Hindlimb muscle (tissue), 1 donor: ENCODE measurements at regions not wholly inside any gene's neighbourhood (a gene's known extent, or its start where the extent isn't known, plus 50 kb on each side); places are given as distances from the start of the nearest gene placed in this dataset.
"Not testable (repeated sequence)": the region's sequence is repeated elsewhere in the genome, so short reads cannot be mapped to it uniquely, and the experiment has no call there.

Experiments
- DNase-seq: peaks from one replicate; pipeline ENCODE4 v3.0.0-alpha.2; 2013

DNA sequence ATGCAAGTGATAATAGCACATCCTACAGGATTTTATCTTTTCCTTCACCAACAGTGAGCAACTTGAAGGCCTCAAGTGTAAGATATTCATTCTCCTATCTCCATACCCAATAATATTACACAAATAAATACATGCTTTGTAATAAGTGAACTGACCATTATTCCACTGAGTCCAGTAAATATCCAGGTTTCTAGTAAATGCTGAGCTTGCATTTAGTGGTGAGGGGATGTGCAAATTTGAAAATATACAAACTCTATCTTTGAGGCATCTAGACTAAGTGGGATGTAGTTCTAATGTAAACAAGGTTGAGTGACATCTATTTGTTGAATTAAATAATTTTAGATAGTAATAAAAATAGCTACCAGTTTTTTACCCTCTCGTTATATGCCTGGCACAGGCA lies 587.6 kb upstream of the IL12A start:
- no peak for DNase-seq

DNA sequence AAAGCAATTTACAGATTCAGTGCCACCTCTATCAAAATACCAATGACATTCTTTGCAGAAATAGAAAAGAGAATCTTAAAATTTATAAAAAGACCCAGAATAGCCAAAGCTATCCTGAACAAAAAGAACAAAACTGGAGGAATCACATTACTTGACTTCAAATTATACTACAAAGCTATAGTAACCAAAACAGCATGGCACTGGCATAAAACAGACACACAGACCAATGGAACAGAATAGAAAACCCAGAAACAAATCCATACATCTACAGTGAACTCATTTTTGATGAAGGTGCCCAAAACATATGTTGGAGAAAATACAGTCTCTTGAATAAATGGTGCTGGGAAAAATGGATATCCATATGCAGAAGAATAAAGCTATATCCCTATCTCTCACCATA lies 578.9 kb upstream of the IL12A start:
- not testable (repeated sequence) for DNase-seq

DNA sequence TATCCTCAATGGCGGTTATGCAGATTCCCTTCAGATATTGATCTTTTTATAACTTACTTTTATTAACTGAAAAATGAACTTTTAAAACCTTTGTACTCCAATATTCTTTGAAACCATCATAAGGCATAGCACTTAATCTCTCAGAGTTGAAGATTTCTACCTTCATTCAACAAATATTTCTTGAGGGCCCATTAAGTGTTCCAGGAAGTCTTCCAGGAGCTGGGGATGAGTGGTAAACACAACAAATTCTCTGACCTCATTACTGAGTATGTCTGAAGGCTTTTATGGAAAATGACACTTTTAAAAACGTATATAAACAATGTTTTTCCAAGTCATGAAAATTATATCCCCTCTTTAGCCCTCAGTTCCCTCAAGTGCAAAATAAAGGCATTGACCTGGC lies 575.3 kb upstream of the IL12A start:
- DNase-seq: no peak

DNA sequence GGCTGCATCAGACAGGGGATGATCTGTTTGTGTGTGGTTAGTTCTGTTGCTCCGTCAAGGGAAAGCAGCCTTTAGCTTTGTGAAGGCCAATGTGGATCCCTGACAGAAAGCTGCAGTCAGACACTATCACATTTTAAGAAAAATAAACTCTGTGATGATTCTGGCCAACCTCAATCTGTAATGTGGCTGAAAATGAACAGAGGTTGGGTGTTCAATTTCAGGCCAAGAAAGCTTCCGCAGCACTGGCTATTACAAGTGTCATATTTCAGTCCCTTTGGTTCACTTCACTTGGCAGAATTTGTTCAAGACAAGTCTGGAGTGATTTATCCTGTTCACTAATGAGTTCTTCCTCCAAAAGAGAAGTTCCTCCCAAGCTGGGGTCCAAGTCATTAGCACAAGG lies 571.8 kb upstream of the IL12A start:
- DNase-seq: peak; percentile 4

DNA sequence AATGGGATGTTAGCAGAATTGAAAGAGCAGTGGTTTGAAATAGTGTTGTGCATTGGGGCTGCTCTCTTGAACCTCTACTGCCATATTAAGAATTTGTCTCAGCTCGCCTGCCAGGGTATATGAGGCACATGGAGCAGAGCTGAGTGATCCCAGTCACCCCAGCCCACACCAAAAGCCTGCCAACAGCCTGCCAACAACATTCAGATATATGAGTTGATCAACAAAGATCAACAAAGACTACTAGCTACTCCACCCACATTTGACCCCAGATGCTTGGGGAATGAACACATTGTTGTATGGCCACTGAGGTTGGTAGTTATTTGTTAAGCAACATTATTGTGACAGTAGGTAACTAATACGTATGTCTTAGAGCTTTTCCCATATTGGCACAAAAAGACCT lies 570.9 kb upstream of the IL12A start:
- no peak for DNase-seq

DNA sequence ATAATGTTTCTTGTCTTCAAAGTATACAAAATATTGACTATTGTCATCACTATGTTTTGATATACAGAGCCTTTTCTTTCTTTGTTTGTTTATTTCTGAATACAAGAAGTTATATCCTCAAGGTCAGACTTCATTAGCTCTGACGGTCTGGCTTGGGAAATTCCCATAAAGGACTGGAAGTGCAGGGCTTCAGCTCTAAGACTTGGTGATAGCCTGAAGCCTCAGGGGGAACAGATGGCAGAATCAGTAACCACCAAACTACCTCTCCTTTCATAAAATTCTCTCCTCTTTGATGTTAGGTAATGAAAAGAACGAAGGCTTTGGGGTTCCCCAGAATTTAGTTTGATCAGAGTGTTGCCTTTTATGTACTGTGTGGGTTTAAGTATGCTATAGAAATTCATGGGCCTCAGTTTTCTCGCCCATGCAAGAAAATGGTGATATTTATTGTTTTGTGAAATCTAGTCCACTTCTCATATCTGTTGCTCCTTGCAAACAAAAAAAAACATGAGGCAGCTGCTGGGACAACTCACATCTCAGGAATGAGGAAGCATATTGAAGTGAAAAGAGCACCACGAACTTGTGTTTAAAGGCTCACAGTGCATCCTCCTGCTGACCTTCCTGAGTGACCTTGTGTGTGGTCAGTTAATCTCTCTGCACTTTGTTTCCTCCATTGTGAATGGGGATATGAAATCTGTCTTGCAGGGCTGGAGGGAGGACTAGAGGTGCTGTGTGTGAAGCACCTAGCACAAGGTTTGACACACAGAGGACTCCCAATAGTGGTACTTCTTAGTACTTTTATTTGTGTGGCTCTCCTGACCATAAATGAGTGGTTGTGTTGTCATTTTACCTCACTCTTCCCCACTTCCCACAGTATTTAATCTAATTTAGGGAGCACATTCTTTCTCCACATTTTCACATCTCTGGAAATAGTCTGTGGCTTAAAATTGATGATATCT lies 569.8 kb upstream of the IL12A start:
- no peak for DNase-seq

DNA sequence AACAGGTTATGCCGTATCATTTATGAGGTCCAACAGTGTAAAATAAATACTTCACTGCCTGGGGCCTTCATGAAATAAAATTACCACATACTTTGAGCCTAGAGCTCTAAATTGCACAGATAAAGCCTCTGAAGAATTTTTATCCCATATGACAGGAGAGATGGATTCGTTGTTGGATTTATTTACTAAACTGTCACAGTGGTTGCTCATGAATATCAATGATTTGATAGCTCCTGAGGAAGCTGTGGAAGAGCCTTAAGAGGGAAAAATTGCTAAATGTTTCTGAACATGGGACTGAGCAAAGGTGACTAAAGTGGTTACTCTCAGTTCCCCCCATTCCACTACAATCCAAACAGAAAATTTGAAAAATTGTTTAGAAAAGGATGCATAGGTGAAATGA lies 558.9 kb upstream of the IL12A start:
- no peak for DNase-seq

DNA sequence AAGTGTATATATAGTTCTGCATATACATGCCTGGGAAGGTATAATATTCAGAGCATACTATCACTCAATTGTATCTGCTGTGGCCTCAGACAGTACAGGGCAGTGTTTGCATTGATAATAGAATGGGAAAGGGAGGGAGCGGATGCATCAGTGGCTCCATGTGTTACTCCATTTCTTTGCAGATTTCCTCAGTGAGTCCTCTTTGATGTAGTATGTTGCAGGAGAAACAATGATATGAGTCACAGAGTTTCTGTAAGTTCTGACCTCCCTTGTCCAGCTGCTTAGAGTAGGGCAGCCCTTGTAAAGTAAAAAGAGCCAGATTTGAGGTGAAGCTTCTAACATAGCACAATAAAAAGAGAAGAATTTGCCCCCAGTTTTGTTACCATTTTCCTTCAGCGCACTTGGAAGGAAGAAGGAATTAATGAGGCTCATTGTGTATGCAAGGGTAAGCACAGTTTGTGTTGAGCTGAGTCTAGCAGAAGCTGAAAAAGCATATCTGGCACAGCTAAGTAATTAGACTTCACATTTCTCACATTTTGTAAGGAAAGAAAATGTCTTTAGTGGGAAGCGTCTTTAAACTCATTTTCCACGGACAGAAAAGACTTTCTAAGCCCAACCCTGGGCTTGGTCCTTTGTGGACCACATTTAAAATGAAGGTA lies 555.8 kb upstream of the IL12A start:
- DNase-seq: no peak

DNA sequence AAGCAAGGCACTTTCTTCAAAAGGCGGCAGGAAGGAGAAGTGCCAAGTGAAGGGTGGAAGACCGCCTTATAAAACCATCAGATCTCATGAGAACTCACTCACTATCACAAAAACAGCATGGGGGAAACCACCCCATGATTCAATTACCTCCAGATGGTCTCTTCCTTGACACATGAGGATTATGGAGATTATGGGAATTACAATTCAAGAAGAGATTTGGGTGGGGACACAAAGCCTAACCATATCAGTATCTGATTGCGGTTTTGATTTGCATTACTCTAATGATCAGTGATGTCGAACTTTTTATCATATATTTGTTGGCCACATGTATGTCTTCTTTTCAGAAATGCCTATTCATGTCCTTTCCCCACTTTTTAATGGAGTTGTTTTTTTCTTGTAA lies 549.3 kb upstream of the IL12A start:
- no peak for DNase-seq

DNA sequence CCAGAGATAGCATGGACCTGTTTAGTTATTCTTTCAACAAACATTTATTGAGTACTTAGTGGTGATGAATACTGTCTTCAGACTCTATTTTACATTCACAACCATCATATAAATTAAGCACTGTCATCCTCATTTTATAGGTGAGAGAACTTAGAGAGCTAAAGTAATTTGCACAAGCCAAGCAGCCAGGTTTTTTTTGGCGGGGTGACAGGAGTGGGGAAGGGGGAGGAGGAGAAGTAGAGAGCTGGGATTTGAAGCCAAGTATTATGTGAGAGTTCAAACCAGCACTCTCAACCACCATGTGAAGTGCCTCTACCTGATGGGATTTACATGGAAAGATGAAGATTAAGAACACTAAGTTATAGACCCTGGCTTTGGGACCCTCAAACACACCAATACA lies 547.4 kb upstream of the IL12A start:
- no peak for DNase-seq

DNA sequence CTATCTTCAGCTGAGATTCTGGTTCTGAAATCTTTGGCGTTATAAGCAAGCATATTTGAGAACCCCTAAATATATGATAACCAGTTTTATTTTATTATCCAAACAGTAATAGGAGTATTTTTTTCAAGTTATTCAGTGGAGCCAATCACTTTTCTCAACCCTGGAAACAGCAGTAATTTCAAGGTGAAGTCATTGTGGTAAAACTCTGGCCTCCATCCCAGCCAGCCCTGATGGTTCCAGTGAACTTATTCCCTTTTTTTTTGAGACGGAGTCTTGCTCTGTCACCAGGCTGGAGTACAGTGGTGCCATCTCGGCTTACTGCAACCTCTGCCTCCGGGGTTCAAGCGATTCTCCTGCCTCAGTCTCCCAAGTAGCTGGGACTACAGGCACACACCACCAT lies 545.4 kb upstream of the IL12A start:
- DNase-seq: no peak

DNA sequence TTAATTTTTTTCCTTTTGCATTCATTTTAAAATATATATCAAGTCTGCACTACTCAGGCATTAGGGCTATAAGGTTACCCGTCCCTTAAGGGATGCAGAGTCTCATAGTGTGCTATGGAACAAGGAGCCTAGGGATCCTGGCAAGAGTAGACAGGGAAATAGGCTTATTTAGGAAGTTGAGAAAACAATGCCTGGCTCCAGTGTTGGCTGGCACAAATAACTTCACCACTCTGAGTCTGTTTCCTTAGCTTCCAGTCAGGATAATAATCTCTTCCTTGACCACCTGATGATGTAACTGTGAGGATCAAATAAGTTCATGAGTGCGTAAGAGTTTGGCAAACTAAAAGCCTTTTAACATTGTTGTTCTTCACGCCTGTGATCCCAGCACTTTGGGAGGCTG lies 540.8 kb upstream of the IL12A start:
- DNase-seq: no peak

DNA sequence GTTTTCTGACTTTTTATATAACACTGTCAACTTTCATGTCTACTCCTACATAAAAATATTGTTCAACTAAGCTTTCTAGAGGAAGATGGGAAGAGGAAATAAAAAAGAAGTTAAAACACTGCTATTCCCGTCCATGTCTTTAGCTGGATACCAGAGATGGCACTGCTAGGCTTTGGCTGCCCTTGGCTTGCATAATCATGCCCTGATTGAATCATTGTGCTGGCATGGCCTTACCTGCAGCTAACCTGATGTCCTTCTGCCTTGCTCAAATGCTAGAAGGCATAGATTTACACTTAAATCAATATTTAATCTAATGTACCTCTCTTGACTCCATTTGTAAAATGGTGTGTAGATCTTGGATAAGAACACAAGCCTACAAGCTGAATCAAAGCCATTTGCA lies 539.7 kb upstream of the IL12A start:
- no peak for DNase-seq

DNA sequence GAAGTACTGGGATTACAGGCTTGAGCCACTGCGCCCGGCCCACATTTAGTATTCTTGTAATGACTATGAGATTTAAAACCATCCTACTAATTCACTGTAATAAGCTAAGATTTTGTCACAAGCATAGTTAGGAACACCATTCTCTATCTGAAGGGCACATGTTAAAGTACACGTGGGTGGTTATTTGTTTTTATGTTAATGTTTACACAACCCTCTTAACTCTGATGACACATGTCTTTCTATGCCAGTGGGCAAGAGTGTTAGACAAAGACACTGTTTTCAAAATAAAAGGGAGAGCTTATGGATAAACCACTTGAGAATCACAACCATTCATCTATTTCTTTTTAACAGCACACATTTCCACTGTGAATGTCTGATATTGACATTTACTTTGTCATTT lies 537.6 kb upstream of the IL12A start:
- DNase-seq: no peak

DNA sequence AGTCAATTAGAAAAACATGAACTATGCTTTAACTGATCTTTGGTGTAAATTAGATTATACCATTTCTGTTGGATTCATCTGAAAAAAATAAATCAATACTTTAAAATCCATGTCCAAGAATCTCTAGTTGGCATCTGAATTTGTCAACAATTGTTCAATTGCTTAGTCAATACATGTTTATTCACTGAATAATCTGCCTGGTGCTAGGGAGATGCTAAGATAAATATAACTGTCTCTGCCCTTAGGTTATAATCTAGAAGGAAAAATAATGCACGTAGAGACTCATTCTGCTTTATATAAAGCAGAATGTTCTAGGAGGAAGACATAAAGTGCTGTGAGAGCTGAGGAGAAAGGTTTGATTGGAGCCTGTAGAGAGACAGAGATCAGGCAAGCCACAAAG lies 537.2 kb upstream of the IL12A start:
- no peak for DNase-seq

DNA sequence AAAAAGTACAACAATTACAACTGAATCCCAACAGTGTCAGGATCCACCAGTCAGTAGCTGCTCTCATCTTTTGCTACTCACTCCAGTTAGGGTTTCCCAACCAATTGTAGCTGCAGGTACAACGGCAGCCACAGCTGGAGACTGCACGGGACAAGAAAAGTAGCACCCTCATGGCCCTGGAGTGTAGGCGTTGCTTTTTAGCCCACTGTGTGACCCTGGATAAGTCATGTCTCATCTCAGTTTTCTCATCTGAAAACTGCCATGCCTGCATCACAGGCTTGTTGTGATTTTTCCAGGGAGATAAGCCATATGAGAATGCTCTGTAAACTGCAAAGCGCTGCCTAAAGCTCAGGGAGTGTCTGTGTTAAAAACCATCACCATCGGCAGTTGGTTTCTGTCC lies 535.6 kb upstream of the IL12A start:
- DNase-seq: no peak

DNA sequence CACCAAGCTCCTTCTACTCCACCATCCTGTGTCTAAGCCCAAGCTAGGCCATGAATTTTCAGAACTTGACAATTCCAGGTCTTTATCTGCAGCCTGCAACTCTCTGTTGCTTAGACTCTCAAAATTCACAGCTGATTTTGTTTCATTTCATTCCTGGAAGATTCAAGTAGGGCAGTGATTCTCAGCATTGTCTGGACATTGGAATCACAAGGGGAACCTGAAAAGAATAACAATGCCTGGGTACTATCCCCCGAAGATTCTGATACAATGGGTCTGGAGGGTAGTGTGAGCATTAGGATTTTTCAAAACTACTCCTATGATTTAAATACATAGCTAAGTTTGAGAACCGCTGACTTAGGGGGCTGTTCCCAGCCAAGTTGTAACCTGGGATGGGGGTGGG lies 534.7 kb upstream of the IL12A start:
- DNase-seq: no peak

DNA sequence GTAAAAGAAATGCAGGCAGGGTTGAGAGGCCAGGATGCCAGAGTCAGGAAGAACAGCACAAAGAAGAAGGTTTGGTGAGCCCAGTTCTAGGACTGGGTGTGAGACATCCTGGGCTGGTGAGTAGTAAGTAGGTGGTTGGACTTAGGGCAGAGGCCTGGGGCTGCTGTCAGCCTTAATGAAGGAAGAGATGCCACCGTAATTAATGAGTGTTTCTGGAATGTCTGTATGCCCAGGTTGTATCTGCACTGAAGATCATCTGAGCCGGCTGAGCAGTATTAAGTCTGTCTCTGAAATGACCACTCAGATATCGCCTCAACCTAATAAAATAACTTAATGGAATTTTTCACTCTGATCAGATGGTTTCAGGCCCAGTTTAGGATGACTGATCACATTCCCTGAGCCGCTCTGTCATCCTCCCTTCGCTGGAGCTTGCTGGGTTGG lies 532.9 kb upstream of the IL12A start:
- DNase-seq: no peak

DNA sequence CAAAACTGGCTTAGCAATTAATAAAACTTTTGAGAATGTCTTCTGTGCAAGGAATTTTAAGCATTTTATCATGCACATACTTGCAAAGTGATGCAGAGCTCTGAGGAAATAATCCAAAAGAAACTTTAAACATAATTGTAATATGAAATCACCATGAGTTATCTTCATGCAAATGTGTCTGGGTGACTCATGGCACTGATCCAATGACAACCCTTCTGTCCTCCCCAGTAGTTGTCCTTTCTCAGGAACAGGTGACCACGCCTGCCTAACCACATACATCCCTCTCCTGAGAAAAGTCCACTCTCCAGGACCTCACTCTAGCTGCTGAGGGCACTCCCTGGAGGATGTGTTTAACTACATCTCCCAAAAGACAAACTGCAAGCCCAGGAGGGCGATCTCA lies 530.6 kb upstream of the IL12A start:
- DNase-seq: no peak

DNA sequence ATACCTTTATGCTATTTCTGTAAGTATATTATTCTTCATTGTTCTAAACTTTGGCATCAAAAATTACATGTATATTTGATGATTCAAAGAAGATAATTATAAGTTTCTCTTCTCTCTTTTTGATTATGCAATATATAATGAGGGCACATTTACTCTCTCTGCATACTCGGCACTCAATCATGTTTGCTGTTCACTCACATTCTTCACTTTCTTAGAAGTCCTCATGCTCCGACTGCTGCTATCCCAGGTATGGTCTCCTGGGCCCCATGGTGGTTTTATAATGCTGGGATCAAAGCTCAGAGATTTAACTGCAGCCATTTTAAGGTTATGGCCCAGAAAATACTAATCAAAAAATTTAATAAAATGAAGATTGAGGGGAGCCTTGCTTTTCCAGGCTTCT lies 529.7 kb upstream of the IL12A start:
- no peak for DNase-seq

DNA sequence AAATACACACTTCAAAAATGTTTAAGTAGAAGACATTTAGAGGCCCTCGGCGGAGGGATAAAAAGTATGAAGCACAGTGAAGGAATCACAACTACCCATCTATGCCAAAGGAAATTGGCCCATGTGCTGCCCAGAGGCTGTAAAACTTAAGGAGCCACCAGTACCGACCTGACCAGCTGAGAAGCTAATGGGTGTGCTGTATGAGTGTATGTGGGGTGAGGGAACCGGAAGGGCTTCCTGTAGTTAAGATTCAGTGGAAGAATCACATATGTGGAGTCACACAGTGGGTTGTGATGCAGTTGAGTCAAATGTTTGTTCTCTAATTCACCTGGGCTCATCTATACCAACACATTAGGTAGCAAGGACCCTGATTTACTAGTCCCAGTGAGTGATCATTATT lies 516.0 kb upstream of the IL12A start:
- DNase-seq: no peak

DNA sequence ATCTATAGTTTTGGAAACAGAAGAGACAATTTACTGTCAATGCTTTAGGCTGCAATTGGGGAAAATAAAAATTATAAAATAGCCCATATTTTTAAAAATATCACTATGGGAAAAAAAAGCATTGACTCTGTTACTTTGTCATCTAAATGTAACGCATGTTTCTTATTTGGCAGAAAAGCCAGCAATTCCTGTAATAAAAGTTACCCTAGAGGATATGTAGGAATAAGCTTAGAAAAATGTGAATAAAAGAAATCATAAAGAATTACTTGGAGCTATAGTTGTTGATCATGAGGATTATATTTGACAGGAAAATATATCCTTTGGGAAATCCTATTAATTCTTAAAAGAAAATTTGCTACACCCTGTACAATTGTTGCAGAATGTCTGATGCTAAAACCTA lies 515.4 kb upstream of the IL12A start:
- DNase-seq: peak; percentile 3

DNA sequence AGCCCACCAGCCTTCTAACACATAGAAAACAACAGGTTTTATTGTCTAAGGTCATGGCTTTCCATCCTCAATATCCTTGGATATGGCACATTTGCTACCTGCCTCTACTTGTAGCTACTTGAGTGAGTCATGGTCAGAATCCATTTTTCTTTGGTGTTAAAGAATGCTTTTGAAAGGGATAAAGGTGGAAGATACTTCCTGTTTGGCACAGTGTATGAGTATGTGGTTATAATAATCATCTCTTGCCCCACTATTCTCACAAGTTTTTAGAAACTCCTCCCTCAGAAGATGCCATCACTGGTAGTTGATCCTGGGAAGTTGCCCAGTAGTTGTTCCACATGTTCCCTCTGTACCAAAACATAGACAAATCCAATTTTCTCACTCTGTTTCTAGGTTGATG lies 508.6 kb upstream of the IL12A start:
- DNase-seq: no peak
